Endothelial cell of umbilical vein (primary cell): ENCODE measurements at regions not wholly inside any gene's neighbourhood (a gene's known extent, or its start where the extent isn't known, plus 50 kb on each side); places are given as distances from the start of the nearest gene placed in this dataset.

Source experiments
- BruUV-seq: library from RNA; stranded (reverse); fragments of 400-500 nt; replicated peaks from 2 replicates; lab custom pipeline; 2021; lab: Mats Ljungman, UMichigan
- CTCF ChIA-PET: fragments of 300-600, 350-600 bp; sonication (Branson Sonifier 250); formaldehyde crosslinking; loops from one replicate; lab custom pipeline; 2021; ENCODE audit warnings: antibody characterized with exemption, inconsistent platforms; lab: Charles Lee
- POLR2A ChIA-PET: fragments of 300-600, 350-600 bp; sonication (Branson Sonifier 250); formaldehyde crosslinking; loops from one replicate; lab custom pipeline; 2021; ENCODE audit warnings: antibody characterized with exemption, inconsistent platforms; lab: Charles Lee
- DNase-seq: peaks from one replicate; pipeline ENCODE4 v3.0.0-alpha.2; 2011; ENCODE audit warnings: low read depth, low spot score
- FAIRE-seq: peaks from 2 replicates; lab custom pipeline; 2011; peaks lifted over from hg19 to GRCh38; lab: Jason Lieb, UNC
- H2AFZ ChIP-seq: 2 replicates; pipeline ENCODE4 v1.6.0; 2012; ENCODE audit warnings: low read depth, low read length, control low read depth, inconsistent platforms
- H3K27ac ChIP-seq: 2 replicates; pipeline ENCODE4 v1.5.1; 2011; ENCODE audit warnings: low read depth, mild to moderate bottlenecking, control low read depth, low read length, moderate library complexity; ENCODE audit not compliant: insufficient read depth
- H3K27me3 ChIP-seq, 2 experiments: 2 replicates each; pipeline versions ENCODE4 v1.6.0 to v1.6.1; 2011; ENCODE audit warnings: low read length in 2 of 2, mixed read lengths in 1 of 2; ENCODE audit not compliant: control insufficient read depth in 2 of 2, insufficient read depth in 2 of 2
- H3K36me3 ChIP-seq, 2 experiments: 2 replicates in 1 of 2; 3 replicates in 1 of 2; pipeline ENCODE4 v1.5.1; 2011; ENCODE audit warnings: low read length in 2 of 2, mild to moderate bottlenecking in 1 of 2, moderate library complexity in 1 of 2; ENCODE audit not compliant: control insufficient read depth in 2 of 2, insufficient read depth in 2 of 2; ENCODE audit errors: extremely low read depth in 1 of 2
- H3K4me1 ChIP-seq: 3 replicates; pipeline ENCODE4 v1.5.1; 2011; ENCODE audit warnings: mild to moderate bottlenecking, low read length; ENCODE audit not compliant: control insufficient read depth, insufficient read depth; ENCODE audit errors: extremely low read depth
- H3K4me2 ChIP-seq: 2 replicates; pipeline ENCODE4 v1.6.1; 2011; ENCODE audit warnings: low read length, control low read depth, mixed read lengths; ENCODE audit not compliant: insufficient read depth
- H3K4me3 ChIP-seq, 3 experiments: fragments of 200-600 bp in 1 of 3; sonication (generic), shearing (Covaris generic) in 1 of 3; replicated peaks in 1 of 3; 2 replicates each; pipeline ENCODE4 v1.5.1; 2011 to 2016; ENCODE audit warnings: control low read depth in 3 of 3, low read length in 3 of 3, mild to moderate bottlenecking in 2 of 3, inconsistent platforms in 1 of 3, low read depth in 1 of 3, moderate library complexity in 1 of 3; ENCODE audit not compliant: insufficient read depth in 1 of 3
- H3K79me2 ChIP-seq: 2 replicates; pipeline ENCODE4 v1.6.0; 2012; ENCODE audit warnings: low read length, inconsistent platforms; ENCODE audit not compliant: control insufficient read depth, insufficient read depth
- H3K9ac ChIP-seq: replicated peaks from 2 replicates; pipeline ENCODE3; 2011; ENCODE audit warnings: low read length, control low read depth; ENCODE audit not compliant: insufficient read depth; ENCODE audit errors: extremely low read depth
- H3K9me1 ChIP-seq: replicated peaks from 3 replicates; pipeline ENCODE4 v1.6.0; 2011; ENCODE audit warnings: mild to moderate bottlenecking, low read length; ENCODE audit not compliant: control insufficient read depth, insufficient read depth; ENCODE audit errors: extremely low read depth
- H3K9me3 ChIP-seq: replicated peaks from 2 replicates; pipeline ENCODE4 v1.5.1; 2012; ENCODE audit warnings: low read length, inconsistent platforms; ENCODE audit not compliant: control insufficient read depth, insufficient read depth
- H4K20me1 ChIP-seq: replicated peaks from 2 replicates; pipeline ENCODE3; 2011; ENCODE audit warnings: mild to moderate bottlenecking, low read length; ENCODE audit not compliant: control insufficient read depth, insufficient read depth; ENCODE audit errors: extremely low read depth
- EZH2 ChIP-seq: IDR thresholded peaks from 2 replicates; pipeline ENCODE4 v1.6.1; 2012; ENCODE audit warnings: borderline replicate concordance, low read depth, mild to moderate bottlenecking, moderate library complexity, low read length, inconsistent platforms; ENCODE audit not compliant: severe bottlenecking
- FOS ChIP-seq: IDR thresholded peaks from 2 replicates; pipeline ENCODE4 v1.6.1; 2011; ENCODE audit warnings: mild to moderate bottlenecking, low read length, moderate library complexity, borderline replicate concordance; ENCODE audit not compliant: insufficient read depth
- GATA2 ChIP-seq: IDR thresholded peaks from 2 replicates; pipeline ENCODE4 v1.7.0; 2011; ENCODE audit warnings: low read depth, mild to moderate bottlenecking, moderate library complexity, mixed read lengths, low read length; ENCODE audit not compliant: insufficient read length, insufficient read depth
- JUN ChIP-seq: IDR thresholded peaks from 2 replicates; pipeline ENCODE4 v1.6.1; 2011; ENCODE audit warnings: borderline replicate concordance, low read depth; ENCODE audit not compliant: insufficient read length, insufficient read depth
- MAX ChIP-seq: IDR thresholded peaks from 2 replicates; pipeline ENCODE4 v1.6.1; 2011; ENCODE audit not compliant: insufficient read depth, insufficient read length
- MYC ChIP-seq: IDR thresholded peaks from one replicate; pipeline ENCODE4 v1.6.1; 2011; ENCODE audit warnings: mild to moderate bottlenecking, low read depth, low read length
- POLR2A ChIP-seq: IDR thresholded peaks from 2 replicates; pipeline ENCODE4 v1.6.1; 2012; ENCODE audit warnings: low read depth, mild to moderate bottlenecking, control low read depth, low read length
- POLR2AphosphoS5 ChIP-seq: IDR thresholded peaks from 2 replicates; pipeline ENCODE4 v1.6.1; 2012; ENCODE audit warnings: low read depth, mild to moderate bottlenecking, control low read depth, low read length, moderate library complexity; ENCODE audit not compliant: insufficient read depth
- dilution Hi-C: fragments of 300-500 bp; cut with MboI; formaldehyde crosslinking; loops from one replicate; pipeline ENCODE4 v1.15.0; 2019; ENCODE audit warnings: low sequenced_read_pairs; ENCODE audit not compliant: extremely low pct_ligation_motif_present
- intact Hi-C: fragments of 100-400 bp; cut with micrococcal nuclease; formaldehyde crosslinking; loops from one replicate; pipeline ENCODE4 v1.10.0; 2022
- TF ChIP-seq, protein P1 (sequence below), 2 donors: IDR thresholded peaks; 1 replicate in 1 of 2; 2 replicates in 1 of 2; pipeline ENCODE4 v1.5.1; 2011; ENCODE audit warnings: low read length in 2 of 2, mild to moderate bottlenecking in 2 of 2, moderate library complexity in 2 of 2, control low read depth in 1 of 2, inconsistent platforms in 1 of 2, low read depth in 1 of 2; ENCODE audit not compliant: insufficient read depth in 1 of 2; ENCODE audit errors: extremely low read depth in 1 of 2

- TF ChIP-seq MAX: no peak
- TF ChIP-seq EZH2: no peak
- no peak for TF ChIP-seq POLR2AphosphoS5
- TF ChIP-seq MYC: no peak
- TF ChIP-seq, protein P1, sequence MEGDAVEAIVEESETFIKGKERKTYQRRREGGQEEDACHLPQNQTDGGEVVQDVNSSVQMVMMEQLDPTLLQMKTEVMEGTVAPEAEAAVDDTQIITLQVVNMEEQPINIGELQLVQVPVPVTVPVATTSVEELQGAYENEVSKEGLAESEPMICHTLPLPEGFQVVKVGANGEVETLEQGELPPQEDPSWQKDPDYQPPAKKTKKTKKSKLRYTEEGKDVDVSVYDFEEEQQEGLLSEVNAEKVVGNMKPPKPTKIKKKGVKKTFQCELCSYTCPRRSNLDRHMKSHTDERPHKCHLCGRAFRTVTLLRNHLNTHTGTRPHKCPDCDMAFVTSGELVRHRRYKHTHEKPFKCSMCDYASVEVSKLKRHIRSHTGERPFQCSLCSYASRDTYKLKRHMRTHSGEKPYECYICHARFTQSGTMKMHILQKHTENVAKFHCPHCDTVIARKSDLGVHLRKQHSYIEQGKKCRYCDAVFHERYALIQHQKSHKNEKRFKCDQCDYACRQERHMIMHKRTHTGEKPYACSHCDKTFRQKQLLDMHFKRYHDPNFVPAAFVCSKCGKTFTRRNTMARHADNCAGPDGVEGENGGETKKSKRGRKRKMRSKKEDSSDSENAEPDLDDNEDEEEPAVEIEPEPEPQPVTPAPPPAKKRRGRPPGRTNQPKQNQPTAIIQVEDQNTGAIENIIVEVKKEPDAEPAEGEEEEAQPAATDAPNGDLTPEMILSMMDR (IDR thresholded peaks at IDR 0.05; ENCODE audit: extremely low read depth in 1 of 2, insufficient read depth in 1 of 2, low read depth in 1 of 2, low read length in 2 of 2): no peak
- TF ChIP-seq GATA2: no peak
- no peak for TF ChIP-seq JUN
- TF ChIP-seq POLR2A: no peak
- no peak for TF ChIP-seq FOS
- Histone ChIP-seq H3K36me3 (no peaks in the 10 kb centered on the region), H2AFZ (no peak overlapping the region), H3K27ac (no peak overlapping the region), H3K4me2 (no peak overlapping the region), H3K9me1 (no peaks in the 10 kb centered on the region), H3K9me3 (no peaks in the 10 kb centered on the region), H3K4me3 (no peak overlapping the region), H3K9ac (no peak overlapping the region), H3K4me1 (no peaks in the 10 kb centered on the region), H3K27me3 (no peaks in the 10 kb centered on the region), H4K20me1 (no peaks in the 10 kb centered on the region), H3K79me2 (no peaks in the 10 kb centered on the region)
- dilution Hi-C loops: no loop called here
- ChIA-PET CTCF (no interaction called here), POLR2A (no interaction called here)
- intact Hi-C loops: no loop called here
- DNase-seq (no peak), FAIRE-seq (no peak)
- no TSS peak for BruUV-seq
Measured at GRCh38 chr3:18011387-18011786, 269.0 kb upstream of the TBC1D5 start.
